NB4 (cell line): ENCODE measurements at regions not wholly inside any gene's neighbourhood (a gene's known extent, or its start where the extent isn't known, plus 50 kb on each side); places are given as distances from the start of the nearest gene placed in this dataset.
A peak's percentile ranks its signal among the peaks of the same experiment; 100 is the strongest.
"Not testable (repeated sequence)": the region's sequence is repeated elsewhere in the genome, so short reads cannot be mapped to it uniquely, and the experiment has no call there.

ENCODE experiments used
- DNase-seq: peaks from one replicate; pipeline ENCODE4 v3.0.0; 2010; ENCODE audit warnings: low read depth
- H3K4me3 ChIP-seq: one replicate; pipeline ENCODE4 v1.5.1; 2011; ENCODE audit warnings: mild to moderate bottlenecking, low read depth, low read length, moderate library complexity
- CTCF ChIP-seq: IDR thresholded peaks from one replicate; pipeline ENCODE4 v1.5.1; 2012; ENCODE audit warnings: low read depth, low read length
- MAX ChIP-seq: IDR thresholded peaks from 2 replicates; pipeline ENCODE4 v1.6.1; 2011; ENCODE audit warnings: low read depth, low read length
- MYC ChIP-seq: IDR thresholded peaks from 2 replicates; pipeline ENCODE4 v1.6.1; 2011; ENCODE audit warnings: low read depth, low read length
- POLR2A ChIP-seq: IDR thresholded peaks from 2 replicates; pipeline ENCODE4 v1.6.1; 2011; ENCODE audit warnings: mild to moderate bottlenecking; ENCODE audit not compliant: insufficient read length; ENCODE audit errors: extremely low read depth

GRCh38 chr6:138673346-138674014, 100.1 kb upstream of the CCDC28A start:
- no peak overlapping the region for H3K4me3 ChIP-seq
- TF ChIP-seq MAX, result no peak
- TF ChIP-seq MYC, result no peak
- no peak for TF ChIP-seq POLR2A
- no peak for TF ChIP-seq CTCF
- peak; percentile 47 for DNase-seq

- not testable (repeated sequence) for H3K4me3 ChIP-seq, DNase-seq
Observed at GRCh38 chr6:138674444-138674843, 99.1 kb upstream of the CCDC28A start.

GRCh38 chr6:138677538-138677937, 96.0 kb upstream of the CCDC28A start:
- no peak for TF ChIP-seq CTCF
- no peak for TF ChIP-seq MYC
- TF ChIP-seq MAX, result no peak
- no peak for TF ChIP-seq POLR2A
- no peak for DNase-seq
- no peak overlapping the region for H3K4me3 ChIP-seq

- no peak overlapping the region for H3K4me3 ChIP-seq
- TF ChIP-seq CTCF, result no peak
- no peak for TF ChIP-seq MAX
- TF ChIP-seq MYC, result no peak
- no peak for TF ChIP-seq POLR2A
- DNase-seq, result no peak
Observed at GRCh38 chr6:138678168-138678567, 95.4 kb upstream of the CCDC28A start.

GRCh38 chr6:138680085-138680484, 93.5 kb upstream of the CCDC28A start:
- no peak overlapping the region for H3K4me3 ChIP-seq
- TF ChIP-seq POLR2A (no peak), MYC (no peak), CTCF (no peak), MAX (no peak)
- DNase-seq, result no peak

GRCh38 chr6:138681627-138682026, 91.9 kb upstream of the CCDC28A start:
- no peak for DNase-seq
- TF ChIP-seq POLR2A (no peak), MYC (no peak), MAX (no peak), CTCF (no peak)
- H3K4me3 ChIP-seq, result no peak overlapping the region
